Prostate gland (tissue), 2 donors: ENCODE measurements at regions not wholly inside any gene's neighbourhood (a gene's known extent, or its start where the extent isn't known, plus 50 kb on each side); places are given as distances from the start of the nearest gene placed in this dataset.

ENCODE experiments used
- DNase-seq: peaks from one replicate; pipeline ENCODE4 v3.0.0-alpha.2; 2019; ENCODE audit warnings: low spot score
- H3K27ac ChIP-seq, 2 donors: fragments of 200-600 bp; sonication (generic); 2 replicates each; pipeline ENCODE4 v1.5.1; 2017 to 2019
- H3K27me3 ChIP-seq: fragments of 200-600 bp; sonication (generic); replicated peaks from 2 replicates; pipeline ENCODE4 v1.5.1; 2019; ENCODE audit not compliant: insufficient read depth
- H3K36me3 ChIP-seq, 2 donors: fragments of 200-600 bp; sonication (generic); 1 replicate in 1 of 2; 2 replicates in 1 of 2; pipeline versions ENCODE4 v1.5.1 to v1.8.1; 2017 to 2019
- H3K4me1 ChIP-seq: fragments of 200-600 bp; sonication (generic); replicated peaks from 2 replicates; pipeline ENCODE4 v1.5.1; 2019
- H3K4me3 ChIP-seq, 2 donors: fragments of 200-600 bp; sonication (generic); 2 replicates each; pipeline ENCODE4 v1.5.1; 2017 to 2019
- H3K9me3 ChIP-seq: fragments of 200-600 bp; sonication (generic); 2 replicates; pipeline ENCODE4 v1.5.1; 2017
- POLR2A ChIP-seq: fragments of 450-650 bp; IDR thresholded peaks from one replicate; pipeline ENCODE4 v1.6.1; 2016; ENCODE audit warnings: antibody characterized with exemption, mild to moderate bottlenecking
- POLR2AphosphoS5 ChIP-seq: sonication (generic); formaldehyde crosslinking; IDR thresholded peaks from one replicate; pipeline ENCODE4 v1.6.1; 2017; ENCODE audit warnings: antibody characterized with exemption
- WGBS: methylation state at CpG from one replicate; pipeline ENCODE4 v1.1.5; 2018; 5-methylcytosine and 5-hydroxymethylcytosine counted together
- intact Hi-C: fragments of 100-400 bp; cut with DNase I; formaldehyde crosslinking; loops from one replicate; pipeline ENCODE4 v1.14.2; 2022
- TF ChIP-seq, protein P1 (sequence below), 4 experiments: fragments of 200-600 bp in 2 of 4; fragments of 450-650 bp in 2 of 4; sonication (generic) in 2 of 4; IDR thresholded peaks; 1 replicate in 3 of 4; 2 replicates in 1 of 4; pipeline ENCODE4 v1.5.1; 2016 to 2019; ENCODE audit warnings: antibody characterized with exemption in 4 of 4, mild to moderate bottlenecking in 2 of 4, moderate library complexity in 2 of 4

DNA sequence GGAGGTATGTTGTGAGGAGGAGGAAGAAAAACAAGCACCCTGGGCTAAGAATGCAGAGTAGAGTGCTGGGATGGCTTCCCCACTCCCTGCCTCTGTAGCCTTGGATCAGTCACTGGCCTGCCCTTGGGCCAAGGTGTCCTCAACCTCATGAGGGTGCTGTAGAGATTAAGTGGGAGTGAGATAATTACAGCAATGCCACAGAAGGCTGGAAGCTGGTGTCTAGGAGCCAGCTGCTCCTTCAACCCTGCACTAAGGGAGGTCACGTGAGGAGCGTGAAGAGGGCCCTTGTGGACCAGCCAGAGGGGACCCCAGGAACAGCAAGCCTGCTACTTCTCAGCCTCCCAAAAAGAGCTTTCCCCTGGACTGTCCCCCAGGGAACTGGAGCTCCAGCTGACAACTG is 95.2 kb downstream of the TTC32 start:
- intact Hi-C loops, result no loop called here
- WGBS, result 91% methylated on average over 2 of the region's 2 CpGs

DNA sequence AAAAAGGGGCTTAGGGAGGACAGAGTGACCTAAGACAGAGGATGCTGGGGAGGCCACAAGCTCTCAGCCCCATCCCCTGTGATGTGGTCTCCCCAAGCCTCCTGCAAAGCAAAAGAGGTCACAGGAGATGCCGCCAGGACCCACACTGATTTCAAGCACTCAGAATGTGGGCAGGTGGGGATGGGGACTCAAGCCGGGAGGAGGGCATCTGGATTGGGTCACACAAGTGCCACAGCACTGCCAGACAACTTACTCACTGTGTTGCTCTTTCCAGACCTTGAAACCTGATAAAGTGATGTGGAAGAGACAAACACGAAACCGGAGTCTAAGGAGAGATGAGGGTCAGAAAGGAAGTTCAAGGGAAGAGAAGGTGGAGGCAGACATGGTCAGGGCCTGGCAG is 95.7 kb downstream of the TTC32 start:
- DNase-seq, result no peak
- Histone ChIP-seq H3K27me3 (no peaks in the 10 kb centered on the region), H3K36me3 (no peaks in the 10 kb centered on the region), H3K4me1 (peaks cover 10% of the 10 kb centered on the region), H3K9me3 (no peaks in the 10 kb centered on the region), H3K4me3 (no peak overlapping the region), H3K27ac (no peak overlapping the region)
- intact Hi-C loops, result no loop called here
- 87% methylated on average over 4 of the region's 4 CpGs for WGBS
- TF ChIP-seq POLR2AphosphoS5 (no peak), POLR2A (no peak)
- TF ChIP-seq, protein P1, sequence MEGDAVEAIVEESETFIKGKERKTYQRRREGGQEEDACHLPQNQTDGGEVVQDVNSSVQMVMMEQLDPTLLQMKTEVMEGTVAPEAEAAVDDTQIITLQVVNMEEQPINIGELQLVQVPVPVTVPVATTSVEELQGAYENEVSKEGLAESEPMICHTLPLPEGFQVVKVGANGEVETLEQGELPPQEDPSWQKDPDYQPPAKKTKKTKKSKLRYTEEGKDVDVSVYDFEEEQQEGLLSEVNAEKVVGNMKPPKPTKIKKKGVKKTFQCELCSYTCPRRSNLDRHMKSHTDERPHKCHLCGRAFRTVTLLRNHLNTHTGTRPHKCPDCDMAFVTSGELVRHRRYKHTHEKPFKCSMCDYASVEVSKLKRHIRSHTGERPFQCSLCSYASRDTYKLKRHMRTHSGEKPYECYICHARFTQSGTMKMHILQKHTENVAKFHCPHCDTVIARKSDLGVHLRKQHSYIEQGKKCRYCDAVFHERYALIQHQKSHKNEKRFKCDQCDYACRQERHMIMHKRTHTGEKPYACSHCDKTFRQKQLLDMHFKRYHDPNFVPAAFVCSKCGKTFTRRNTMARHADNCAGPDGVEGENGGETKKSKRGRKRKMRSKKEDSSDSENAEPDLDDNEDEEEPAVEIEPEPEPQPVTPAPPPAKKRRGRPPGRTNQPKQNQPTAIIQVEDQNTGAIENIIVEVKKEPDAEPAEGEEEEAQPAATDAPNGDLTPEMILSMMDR (IDR thresholded peaks at IDR 0.05), result no peak

More for the DNA sequence above, 95.2 kb downstream of the TTC32 start:
- H3K27me3 ChIP-seq, result no peaks in the 10 kb centered on the region
- DNase-seq, result no peak
- no peaks in the 10 kb centered on the region for H3K36me3 ChIP-seq
- TF ChIP-seq POLR2AphosphoS5 (no peak), POLR2A (no peak)
- TF ChIP-seq, protein P1 (IDR thresholded peaks at IDR 0.05), result no peak
- no peak overlapping the region for H3K4me3 ChIP-seq
- no peaks in the 10 kb centered on the region for H3K9me3 ChIP-seq
- H3K27ac ChIP-seq, result no peak overlapping the region
- peaks cover 10% of the 10 kb centered on the region for H3K4me1 ChIP-seq

DNA sequence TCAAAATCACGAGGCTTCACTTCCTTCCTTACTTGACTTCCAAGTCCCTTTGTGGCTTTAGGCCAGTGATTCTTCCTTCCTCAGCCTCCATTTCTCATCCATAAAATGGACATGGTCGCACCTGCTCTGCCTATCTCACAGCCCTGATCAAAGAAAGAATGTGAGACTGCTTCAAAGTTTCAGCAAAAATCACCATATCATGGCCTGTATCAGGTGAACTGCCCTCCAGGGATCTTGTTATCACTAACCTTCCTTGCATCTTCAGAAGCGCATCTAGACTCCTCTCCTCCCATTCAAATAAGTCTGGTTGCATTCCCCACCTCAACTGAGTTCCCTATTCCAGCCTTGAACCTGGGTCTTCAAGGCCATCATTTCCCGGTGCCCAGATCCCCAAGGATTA is 96.5 kb downstream of the TTC32 start:
- peaks cover 11% of the 10 kb centered on the region for H3K4me1 ChIP-seq
- no peaks in the 10 kb centered on the region for H3K9me3 ChIP-seq
- intact Hi-C loops, result no loop called here
- WGBS, result 89% methylated on average over 4 of the region's 4 CpGs
- H3K27ac ChIP-seq, result no peak overlapping the region
- H3K27me3 ChIP-seq, result no peaks in the 10 kb centered on the region
- no peak for TF ChIP-seq POLR2A
- TF ChIP-seq, protein P1 (IDR thresholded peaks at IDR 0.05), result no peak
- TF ChIP-seq POLR2AphosphoS5, result no peak
- DNase-seq, result no peak
- H3K36me3 ChIP-seq, result no peaks in the 10 kb centered on the region
- H3K4me3 ChIP-seq, result no peak overlapping the region

DNA sequence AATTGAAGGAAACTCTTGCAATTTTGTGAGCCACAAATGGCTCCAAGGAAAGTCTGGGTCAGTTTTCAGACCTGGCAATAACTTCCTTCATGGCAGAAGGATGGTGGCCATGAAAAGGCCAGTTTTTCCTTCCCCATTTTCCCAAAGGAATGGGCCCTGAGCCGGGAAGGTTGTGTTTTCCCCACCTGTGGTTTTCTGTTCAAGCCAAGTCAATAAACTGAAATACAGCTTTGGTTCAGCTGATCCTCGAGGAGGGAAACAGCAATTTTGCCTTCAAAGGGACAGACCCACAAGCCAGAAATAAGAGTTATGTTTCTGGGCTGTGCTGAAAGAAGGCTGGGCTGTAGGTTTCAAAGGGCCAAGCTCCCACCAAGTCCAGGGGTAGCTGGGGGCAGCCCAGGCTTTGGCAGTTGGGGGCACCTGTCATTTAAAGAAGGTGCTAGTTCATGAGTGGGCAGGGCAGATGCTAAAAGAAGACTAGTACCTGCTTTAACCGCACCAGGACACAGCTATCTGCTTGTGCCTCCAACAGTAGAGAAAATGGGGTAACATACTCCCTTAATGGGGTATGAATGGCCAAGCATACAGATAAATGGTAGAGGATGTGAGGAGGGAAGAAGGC is 97.0 kb downstream of the TTC32 start:
- H3K36me3 ChIP-seq, result no peaks in the 10 kb centered on the region
- TF ChIP-seq POLR2AphosphoS5, result no peak
- TF ChIP-seq, protein P1 (IDR thresholded peaks at IDR 0.05), result no peak
- no peak for TF ChIP-seq POLR2A

DNA sequence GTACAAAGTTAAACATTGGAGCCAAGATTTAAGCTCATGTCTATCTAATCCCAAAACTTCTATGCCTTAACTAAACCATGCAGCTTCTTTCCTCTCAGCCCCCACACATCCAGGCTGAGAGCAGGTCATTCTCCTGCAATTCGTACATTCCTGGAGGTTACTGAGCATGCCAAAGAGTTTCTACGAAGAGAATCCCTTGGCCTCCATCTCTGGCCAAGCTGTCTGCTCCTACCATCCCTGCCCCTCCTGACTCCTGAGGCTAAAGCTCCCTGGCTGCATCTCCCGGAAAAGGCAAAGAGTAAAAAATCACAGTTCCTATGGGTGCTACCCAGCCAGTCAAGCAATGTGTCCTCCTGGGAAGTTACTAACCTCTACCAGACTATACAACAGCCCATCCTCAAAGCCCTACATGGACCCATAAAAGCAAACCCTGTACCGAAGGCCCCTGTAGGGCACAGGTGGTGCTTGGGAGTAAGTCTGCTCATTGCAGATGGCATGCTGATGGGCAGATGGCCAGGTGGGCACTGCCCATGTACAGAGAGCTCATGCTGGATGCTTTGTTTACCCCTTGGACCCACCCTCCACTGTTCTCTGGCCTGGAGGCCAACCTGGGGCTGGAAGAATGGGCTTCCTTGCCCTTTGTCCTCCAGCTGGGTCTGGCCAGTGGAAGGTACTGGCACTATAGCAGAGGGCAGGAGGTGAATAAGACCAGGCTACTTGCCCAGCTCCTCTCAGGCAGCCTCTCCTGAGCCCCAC is 99.5 kb downstream of the TTC32 start:
- intact Hi-C loops, result loop anchor here (5.0 kb wide), 1 partner anchor 55 kb away; no protein-coding TSS in a partner anchor
- Histone ChIP-seq H3K27me3 (no peaks in the 10 kb centered on the region), H3K27ac (no peak overlapping the region), H3K4me3 (no peak overlapping the region), H3K4me1 (peaks cover 15% of the 10 kb centered on the region), H3K9me3 (no peaks in the 10 kb centered on the region), H3K36me3 (no peaks in the 10 kb centered on the region)
- 45% methylated on average over 4 of the region's 4 CpGs for WGBS
- no peak for TF ChIP-seq POLR2A
- TF ChIP-seq, protein P1 (IDR thresholded peaks at IDR 0.05), result no peak
- no peak for DNase-seq

More for the DNA sequence above, 97.0 kb downstream of the TTC32 start:
- no peak overlapping the region for H3K27ac ChIP-seq
- intact Hi-C loops, result loop anchor here (5.0 kb wide), 1 partner anchor 53 kb away; no protein-coding TSS in a partner anchor
- peaks cover 15% of the 10 kb centered on the region for H3K4me1 ChIP-seq
- H3K4me3 ChIP-seq, result no peak overlapping the region
- no peaks in the 10 kb centered on the region for H3K9me3 ChIP-seq
- H3K27me3 ChIP-seq, result no peaks in the 10 kb centered on the region
- DNase-seq, result no peak
- 86% methylated on average over 3 of the region's 3 CpGs for WGBS
